NT2/D1 (cell line): ENCODE measurements at regions not wholly inside any gene's neighbourhood (a gene's known extent, or its start where the extent isn't known, plus 50 kb on each side); places are given as distances from the start of the nearest gene placed in this dataset.

ENCODE experiments used
- SUZ12 ChIP-seq: IDR thresholded peaks from 2 replicates; pipeline ENCODE4 v1.6.1; 2011; ENCODE audit not compliant: insufficient read length, insufficient read depth; ENCODE audit errors: extremely low read depth
- YY1 ChIP-seq: IDR thresholded peaks from 2 replicates; pipeline ENCODE4 v1.6.1; 2011; ENCODE audit not compliant: insufficient read length, insufficient read depth

DNA sequence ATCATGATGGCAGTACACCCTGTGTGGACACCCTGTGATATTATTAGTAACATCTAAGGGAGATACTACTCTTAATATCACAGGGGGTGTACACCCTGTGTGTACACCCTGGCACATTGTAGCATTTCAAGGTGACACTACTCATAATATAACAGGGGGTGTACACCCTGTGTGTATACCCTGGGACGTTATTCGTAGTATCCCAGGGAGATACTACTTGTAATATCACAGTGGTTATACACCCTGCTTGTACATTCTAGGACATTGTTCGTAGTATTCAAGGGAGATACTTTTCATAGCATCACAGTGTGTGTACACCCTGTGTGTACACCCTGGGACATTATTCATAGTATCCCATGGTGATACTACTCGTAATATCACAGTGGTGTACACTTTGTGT is 67.4 kb upstream of the CNIH3 start:
- TF ChIP-seq YY1 (no peak), SUZ12 (no peak)
